ENCODE measurements at regions not wholly inside any gene's neighbourhood (a gene's known extent, or its start where the extent isn't known, plus 50 kb on each side); places are given as distances from the start of the nearest gene placed in this dataset.

GRCh38 chr5:61264273-61264661 lies 67.8 kb upstream of the ZSWIM6 start:
- no peak for DNase-seq

GRCh38 chr5:61267116-61267515 lies 64.9 kb upstream of the ZSWIM6 start:
- no peak for DNase-seq

- DNase-seq, result no peak
Measured at GRCh38 chr5:61268871-61269270, 63.2 kb upstream of the ZSWIM6 start.

- no peak for DNase-seq
Measured at GRCh38 chr5:61270510-61271165, 61.4 kb upstream of the ZSWIM6 start.

- DNase-seq, result no peak
Measured at GRCh38 chr5:61272688-61273087, 59.4 kb upstream of the ZSWIM6 start.

GRCh38 chr5:61273279-61273975 lies 58.6 kb upstream of the ZSWIM6 start:
- no peak for DNase-seq

- no peak for DNase-seq
Measured at GRCh38 chr5:61274511-61274911, 57.5 kb upstream of the ZSWIM6 start.

GRCh38 chr5:61275841-61276240 lies 56.2 kb upstream of the ZSWIM6 start:
- DNase-seq, result no peak

- DNase-seq, result no peak
Measured at GRCh38 chr5:61277190-61277589, 54.9 kb upstream of the ZSWIM6 start.

- DNase-seq, result no peak
Measured at GRCh38 chr5:61277781-61278180, 54.3 kb upstream of the ZSWIM6 start.

- peak; percentile 26 for DNase-seq
Measured at GRCh38 chr5:61279725-61280124, 52.3 kb upstream of the ZSWIM6 start.

- peak; percentile 59 for DNase-seq
Measured at GRCh38 chr5:61280205-61280604, 51.9 kb upstream of the ZSWIM6 start.

- DNase-seq, result peak; percentile 61
Measured at GRCh38 chr5:61280761-61281427, 51.2 kb upstream of the ZSWIM6 start.

GRCh38 chr5:61281686-61282085 lies 50.4 kb upstream of the ZSWIM6 start:
- no peak for DNase-seq
